ENCODE measurements at regions not wholly inside any gene's neighbourhood (a gene's known extent, or its start where the extent isn't known, plus 50 kb on each side); places are given as distances from the start of the nearest gene placed in this dataset.

GRCh38 chr20:11246251-11246775 lies 572.5 kb upstream of the JAG1 start:
- H3K4me3 ChIP-seq (ENCODE audit: low read depth, low read length): no peak overlapping the region
- TF ChIP-seq, protein P1, sequence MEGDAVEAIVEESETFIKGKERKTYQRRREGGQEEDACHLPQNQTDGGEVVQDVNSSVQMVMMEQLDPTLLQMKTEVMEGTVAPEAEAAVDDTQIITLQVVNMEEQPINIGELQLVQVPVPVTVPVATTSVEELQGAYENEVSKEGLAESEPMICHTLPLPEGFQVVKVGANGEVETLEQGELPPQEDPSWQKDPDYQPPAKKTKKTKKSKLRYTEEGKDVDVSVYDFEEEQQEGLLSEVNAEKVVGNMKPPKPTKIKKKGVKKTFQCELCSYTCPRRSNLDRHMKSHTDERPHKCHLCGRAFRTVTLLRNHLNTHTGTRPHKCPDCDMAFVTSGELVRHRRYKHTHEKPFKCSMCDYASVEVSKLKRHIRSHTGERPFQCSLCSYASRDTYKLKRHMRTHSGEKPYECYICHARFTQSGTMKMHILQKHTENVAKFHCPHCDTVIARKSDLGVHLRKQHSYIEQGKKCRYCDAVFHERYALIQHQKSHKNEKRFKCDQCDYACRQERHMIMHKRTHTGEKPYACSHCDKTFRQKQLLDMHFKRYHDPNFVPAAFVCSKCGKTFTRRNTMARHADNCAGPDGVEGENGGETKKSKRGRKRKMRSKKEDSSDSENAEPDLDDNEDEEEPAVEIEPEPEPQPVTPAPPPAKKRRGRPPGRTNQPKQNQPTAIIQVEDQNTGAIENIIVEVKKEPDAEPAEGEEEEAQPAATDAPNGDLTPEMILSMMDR (IDR thresholded peaks at IDR 0.05; ENCODE audit: insufficient read depth, low read depth, low read length, missing control alignments): no peak
- DNase-seq (ENCODE audit: low read depth): no peak

DNA sequence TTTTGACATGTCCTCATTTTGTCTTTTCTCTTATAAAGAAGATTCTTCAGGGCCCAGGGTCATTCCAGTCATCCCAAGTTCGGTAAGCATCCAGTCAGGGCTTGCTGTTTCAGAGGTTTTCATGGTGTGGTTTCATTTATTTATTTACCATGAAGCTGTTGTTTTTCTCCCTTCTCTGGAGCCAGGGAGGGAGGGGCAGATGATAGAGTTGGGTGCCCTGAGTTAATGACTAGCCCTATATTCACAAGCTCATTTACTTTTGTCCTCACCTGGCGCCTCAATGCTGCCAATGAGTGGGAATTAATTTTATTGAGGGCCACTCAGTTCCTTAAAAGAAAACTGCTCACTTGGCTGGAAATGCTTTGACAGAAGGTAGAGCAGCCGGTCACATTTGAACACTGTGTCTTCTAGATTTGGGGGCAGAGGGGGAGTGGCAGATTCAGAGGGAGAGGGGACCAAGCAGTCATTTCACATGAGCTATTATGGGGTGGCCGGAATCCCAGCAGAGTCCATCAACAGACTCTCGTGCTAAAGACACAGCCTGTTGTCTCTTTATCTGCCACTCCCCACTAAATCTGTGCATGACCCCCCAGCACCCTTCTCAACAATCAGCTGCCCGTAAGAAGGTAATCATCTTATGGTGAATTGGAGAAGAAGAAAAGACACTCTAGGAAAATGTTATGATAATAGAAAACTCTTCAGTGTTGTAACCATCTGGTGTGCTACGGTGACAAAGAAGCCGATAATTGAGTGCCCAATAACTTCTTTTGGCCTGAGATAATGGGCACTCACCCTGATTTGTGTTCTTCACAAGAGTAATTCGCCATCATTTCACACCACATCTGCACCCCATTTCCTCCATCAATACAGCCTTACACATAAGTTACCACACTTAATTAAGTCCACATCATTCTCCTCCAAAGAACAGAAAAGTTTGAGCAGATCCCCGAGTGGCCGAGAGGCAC lies 573.5 kb upstream of the JAG1 start:
- DNase-seq (ENCODE audit: low read depth): no peak
- TF ChIP-seq, protein P1 (IDR thresholded peaks at IDR 0.05; ENCODE audit: insufficient read depth, low read depth, low read length, missing control alignments): no peak
- H3K4me3 ChIP-seq (ENCODE audit: low read depth, low read length): no peak overlapping the region

- no peak for DNase-seq (ENCODE audit: low read depth)
- H3K4me3 ChIP-seq (ENCODE audit: low read depth, low read length): no peak overlapping the region
- TF ChIP-seq, protein P1 (IDR thresholded peaks at IDR 0.05; ENCODE audit: insufficient read depth, low read depth, low read length, missing control alignments): no peak
Observed at GRCh38 chr20:11248011-11248409, 574.2 kb upstream of the JAG1 start.

- H3K4me3 ChIP-seq (ENCODE audit: low read depth, low read length): no peak overlapping the region
- no peak for DNase-seq (ENCODE audit: low read depth)
- TF ChIP-seq, protein P1 (IDR thresholded peaks at IDR 0.05; ENCODE audit: insufficient read depth, low read depth, low read length, missing control alignments): no peak
Observed at GRCh38 chr20:11248687-11249638, 575.2 kb upstream of the JAG1 start.

- DNase-seq (ENCODE audit: low read depth): no peak
- H3K4me3 ChIP-seq (ENCODE audit: low read depth, low read length): no peak overlapping the region
- TF ChIP-seq, protein P1 (IDR thresholded peaks at IDR 0.05; ENCODE audit: insufficient read depth, low read depth, low read length, missing control alignments): no peak
Observed at GRCh38 chr20:11249683-11250082, 575.9 kb upstream of the JAG1 start.

DNA sequence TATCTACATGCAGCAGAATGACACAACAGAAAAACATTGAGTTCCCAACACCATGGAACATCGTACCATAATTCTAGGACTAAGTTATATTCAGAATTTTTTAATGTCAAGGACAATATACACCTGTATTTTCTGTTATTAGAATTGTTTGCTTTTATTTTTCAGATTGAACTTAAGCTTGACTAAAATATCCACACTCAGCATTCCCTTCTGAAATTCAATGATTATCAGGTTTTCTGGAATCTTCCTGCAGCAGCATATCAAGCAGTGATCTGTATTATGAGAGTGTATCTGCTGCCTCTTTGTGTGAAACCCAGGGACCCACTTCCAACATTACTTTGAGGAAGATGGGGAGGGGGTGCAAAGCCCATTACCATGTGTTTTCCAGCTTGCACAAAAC lies 578.6 kb upstream of the JAG1 start:
- DNase-seq (ENCODE audit: low read depth): no peak
- TF ChIP-seq, protein P1 (IDR thresholded peaks at IDR 0.05; ENCODE audit: insufficient read depth, low read depth, low read length, missing control alignments): no peak

More for the DNA sequence above, 578.6 kb upstream of the JAG1 start:
- no peak overlapping the region for H3K4me3 ChIP-seq (ENCODE audit: low read depth, low read length)
